ENCODE measurements at regions not wholly inside any gene's neighbourhood (a gene's known extent, or its start where the extent isn't known, plus 50 kb on each side); places are given as distances from the start of the nearest gene placed in this dataset.

- Mint-ChIP-seq H3K4me1 (no peaks in the 10 kb centered on the region), H3K27ac (no peak overlapping the region), H3K4me3 (no peak overlapping the region), H3K9me3 (no peaks in the 10 kb centered on the region), H3K36me3 (ENCODE audit: low read depth) (no peaks in the 10 kb centered on the region), H3K27me3 (no peaks in the 10 kb centered on the region)
- CTCF ChIA-PET, result no interaction called here
- DNase-seq, result no peak
- POLR2A ChIA-PET, result no interaction called here
Measured at GRCh38 chrX:30941898-30942297, 52.8 kb upstream of the TAB3 start.

- no peak overlapping the region for H3K27ac Mint-ChIP-seq
- H3K9me3 Mint-ChIP-seq, result no peaks in the 10 kb centered on the region
- CTCF ChIA-PET, result interaction anchor here (1.2 kb wide), 1 partner anchor 26 kb away, joined by 3 read pairs; no protein-coding TSS in a partner anchor
- H3K4me3 Mint-ChIP-seq, result no peak overlapping the region
- POLR2A ChIA-PET, result no interaction called here
- peaks cover 2% of the 10 kb centered on the region for H3K27me3 Mint-ChIP-seq
- H3K4me1 Mint-ChIP-seq, result no peaks in the 10 kb centered on the region
- DNase-seq, result no peak
- H3K36me3 Mint-ChIP-seq (ENCODE audit: low read depth), result no peaks in the 10 kb centered on the region
Measured at GRCh38 chrX:30939928-30940327, 50.9 kb upstream of the TAB3 start.

Measured in activated CD4-positive, alpha-beta T cell treated with anti-CD3 and anti-CD28 coated beads, Interleukin-2, amount 10 ng/mL, durations not matched to agents 7 days and 5 days (primary cell).